Neuronal stem cell (in vitro differentiated cells): ENCODE measurements at regions not wholly inside any gene's neighbourhood (a gene's known extent, or its start where the extent isn't known, plus 50 kb on each side); places are given as distances from the start of the nearest gene placed in this dataset.

Source experiments
- DNase-seq: peaks from one replicate; pipeline ENCODE4 v3.0.0-alpha.2; 2013; ENCODE audit warnings: low spot score
- H2AFZ ChIP-seq: one replicate; pipeline ENCODE4 v1.6.1; 2013; ENCODE audit warnings: mild to moderate bottlenecking, low read length, inconsistent platforms
- H2AK5ac ChIP-seq: 2 replicates; pipeline ENCODE4 v1.6.1; 2013; ENCODE audit warnings: low read depth, mild to moderate bottlenecking, inconsistent platforms, low read length, moderate library complexity, mixed read lengths
- H2BK120ac ChIP-seq: 2 replicates; pipeline ENCODE4 v1.6.1; 2013; ENCODE audit warnings: low read depth, mild to moderate bottlenecking, inconsistent platforms, low read length, moderate library complexity, mixed read lengths
- H2BK12ac ChIP-seq: one replicate; pipeline ENCODE4 v1.6.1; 2013; ENCODE audit warnings: low read length, inconsistent platforms
- H2BK15ac ChIP-seq: 2 replicates; pipeline ENCODE4 v1.6.1; 2013; ENCODE audit warnings: mild to moderate bottlenecking, low read length, inconsistent platforms, mixed read lengths
- H2BK5ac ChIP-seq: one replicate; pipeline ENCODE4 v1.6.1; 2013; ENCODE audit warnings: inconsistent platforms, mild to moderate bottlenecking, low read length, moderate library complexity
- H3K14ac ChIP-seq: one replicate; pipeline ENCODE4 v1.6.1; 2013; ENCODE audit warnings: low read length, inconsistent platforms
- H3K18ac ChIP-seq: 2 replicates; pipeline ENCODE4 v1.6.1; 2013; ENCODE audit warnings: low read length, inconsistent platforms
- H3K23ac ChIP-seq: 2 replicates; pipeline ENCODE4 v1.6.1; 2013; ENCODE audit warnings: low read depth, mild to moderate bottlenecking, mixed read lengths, low read length, inconsistent platforms; ENCODE audit not compliant: poor library complexity
- H3K27ac ChIP-seq: replicated peaks from 3 replicates; pipeline ENCODE4 v1.5.1; 2013; ENCODE audit warnings: low read length, inconsistent platforms
- H3K27me3 ChIP-seq, 3 experiments: 2 replicates each; pipeline ENCODE4 v1.6.1; 2013; ENCODE audit warnings: low read length in 3 of 3, mild to moderate bottlenecking in 2 of 3, inconsistent platforms in 1 of 3, low read depth in 1 of 3, mixed read lengths in 1 of 3, moderate library complexity in 1 of 3; ENCODE audit not compliant: control insufficient read depth in 3 of 3, insufficient read depth in 3 of 3
- H3K36me3 ChIP-seq, 2 donors: replicated peaks in 1 of 2; 2 replicates each; pipeline ENCODE4 v1.6.1; 2013; ENCODE audit warnings: low read length in 2 of 2; ENCODE audit not compliant: control insufficient read depth in 2 of 2, insufficient read depth in 2 of 2
- H3K4ac ChIP-seq: 2 replicates; pipeline ENCODE4 v1.6.1; 2013; ENCODE audit warnings: inconsistent platforms, mild to moderate bottlenecking, low read length, moderate library complexity
- H3K4me1 ChIP-seq, 2 donors: 1 replicate in 1 of 2; 2 replicates in 1 of 2; pipeline ENCODE4 v1.6.1; 2013; ENCODE audit warnings: low read length in 2 of 2, low read depth in 1 of 2; ENCODE audit not compliant: control insufficient read depth in 2 of 2, insufficient read depth in 1 of 2
- H3K4me2 ChIP-seq: one replicate; pipeline ENCODE4 v1.6.1; 2013; ENCODE audit warnings: mild to moderate bottlenecking, low read length, inconsistent platforms; ENCODE audit not compliant: insufficient read depth, poor library complexity, severe bottlenecking
- H3K4me3 ChIP-seq, 2 donors: 2 replicates each; pipeline ENCODE4 v1.5.1; 2013; ENCODE audit warnings: low read length in 2 of 2, mild to moderate bottlenecking in 2 of 2, inconsistent platforms in 1 of 2, moderate library complexity in 1 of 2
- H3K79me1 ChIP-seq: one replicate; pipeline ENCODE4 v1.6.1; 2013; ENCODE audit warnings: low read depth, mild to moderate bottlenecking, inconsistent platforms, low read length, moderate library complexity
- H3K9ac ChIP-seq: one replicate; pipeline ENCODE4 v1.6.1; 2013; ENCODE audit warnings: mild to moderate bottlenecking, low read depth, low read length, inconsistent platforms; ENCODE audit not compliant: poor library complexity
- H3K9me3 ChIP-seq, 2 donors: replicated peaks in 1 of 2; 2 replicates each; pipeline versions ENCODE3 to v1.6.1; 2013; ENCODE audit warnings: low read length in 2 of 2, mild to moderate bottlenecking in 2 of 2, inconsistent platforms in 1 of 2, low read depth in 1 of 2, mixed read lengths in 1 of 2, moderate library complexity in 1 of 2; ENCODE audit not compliant: control insufficient read depth in 2 of 2, insufficient read depth in 1 of 2
- H4K8ac ChIP-seq: one replicate; pipeline ENCODE4 v1.6.1; 2013; ENCODE audit warnings: low read depth, mild to moderate bottlenecking, inconsistent platforms, low read length, moderate library complexity
- H4K91ac ChIP-seq: one replicate; pipeline ENCODE4 v1.6.1; 2013; ENCODE audit warnings: low read length, low read depth, mild to moderate bottlenecking, inconsistent platforms; ENCODE audit not compliant: poor library complexity
- WGBS, 2 donors: extraction: QIAGEN DNeasy Blood & Tissue Kit; methylation state at CpG; one replicate each; pipeline ENCODE4 v1.1.7; 2013; ENCODE audit warnings: missing lambda C conversion rate in 2 of 2, mixed read lengths in 1 of 2; ENCODE audit not compliant: insufficient read length in 2 of 2, insufficient replicate concordance in 1 of 2; ENCODE audit errors: extremely low coverage in 2 of 2; 5-methylcytosine and 5-hydroxymethylcytosine counted together

GRCh38 chr2:17272170-17272569, 246.1 kb downstream of the RAD51AP2 start:
- Histone ChIP-seq H4K91ac (no peak overlapping the region), H2AK5ac (no peak overlapping the region), H3K4me3 (no peak overlapping the region), H3K14ac (no peak overlapping the region), H3K9me3 (no peaks in the 10 kb centered on the region), H3K4ac (no peak overlapping the region), H3K27me3 (no peaks in the 10 kb centered on the region), H2BK120ac (no peak overlapping the region), H3K36me3 (no peaks in the 10 kb centered on the region), H3K23ac (no peak overlapping the region), H3K79me1 (no peaks in the 10 kb centered on the region), H3K27ac (no peak overlapping the region), H2BK12ac (no peak overlapping the region), H3K9ac (no peak overlapping the region), H3K4me2 (no peak overlapping the region), H2BK15ac (no peak overlapping the region), H2AFZ (no peak overlapping the region), H3K4me1 (no peaks in the 10 kb centered on the region), H4K8ac (no peak overlapping the region), H2BK5ac (no peak overlapping the region), H3K18ac (no peak overlapping the region)
- no peak for DNase-seq
- WGBS, 2 donors, result no CpG with 5 or more reads among the region's 1 CpG

GRCh38 chr2:17271416-17271815, 246.8 kb downstream of the RAD51AP2 start:
- Histone ChIP-seq H3K4me3 (no peak overlapping the region), H4K8ac (no peak overlapping the region), H3K27me3 (no peaks in the 10 kb centered on the region), H2BK12ac (no peak overlapping the region), H2BK120ac (no peak overlapping the region), H3K9ac (no peak overlapping the region), H3K36me3 (no peaks in the 10 kb centered on the region), H2AK5ac (no peak overlapping the region), H2BK15ac (no peak overlapping the region), H3K23ac (no peak overlapping the region), H3K27ac (no peak overlapping the region), H3K79me1 (no peaks in the 10 kb centered on the region), H3K9me3 (no peaks in the 10 kb centered on the region), H4K91ac (no peak overlapping the region), H2AFZ (no peak overlapping the region), H3K4ac (no peak overlapping the region), H3K18ac (no peak overlapping the region), H3K14ac (no peak overlapping the region), H3K4me1 (no peaks in the 10 kb centered on the region), H2BK5ac (no peak overlapping the region), H3K4me2 (no peak overlapping the region)
- WGBS, 2 donors, result no CpG with 5 or more reads among the region's 4 CpGs
- DNase-seq, result no peak

DNA sequence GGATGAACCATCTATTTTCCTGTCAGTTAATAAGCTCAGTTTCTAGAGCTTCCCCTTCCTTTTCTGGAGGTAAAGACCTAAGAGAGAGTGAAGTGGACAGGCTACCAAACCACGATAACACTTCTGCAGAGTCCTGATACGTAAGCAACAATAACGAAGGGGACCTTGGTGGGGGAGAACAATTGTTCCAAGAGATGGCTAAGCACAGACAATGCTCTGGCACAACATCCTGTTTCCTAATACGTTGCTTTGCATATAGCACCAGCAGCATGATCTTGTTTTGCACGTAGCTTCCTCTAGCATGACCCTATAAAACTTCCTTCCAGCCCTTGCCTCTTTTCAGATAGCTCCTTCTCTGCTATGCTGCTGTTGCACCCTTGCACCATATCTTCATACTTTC, 247.3 kb downstream of the RAD51AP2 start:
- no peak overlapping the region for H2BK15ac ChIP-seq
- H3K36me3 ChIP-seq, result no peaks in the 10 kb centered on the region
- no peak overlapping the region for H2BK120ac ChIP-seq
- no peaks in the 10 kb centered on the region for H3K27me3 ChIP-seq
- WGBS, 2 donors, result no CpG with 5 or more reads among the region's 5 CpGs
- H2BK5ac ChIP-seq, result no peak overlapping the region
- H3K18ac ChIP-seq, result no peak overlapping the region
- H3K27ac ChIP-seq, result no peak overlapping the region
- H2BK12ac ChIP-seq, result no peak overlapping the region
- H4K91ac ChIP-seq, result no peak overlapping the region
- H3K79me1 ChIP-seq, result no peaks in the 10 kb centered on the region
- no peaks in the 10 kb centered on the region for H3K4me1 ChIP-seq
- no peak overlapping the region for H2AK5ac ChIP-seq
- DNase-seq, result no peak
- no peaks in the 10 kb centered on the region for H3K9me3 ChIP-seq
- no peak overlapping the region for H3K9ac ChIP-seq
- H3K4ac ChIP-seq, result no peak overlapping the region
- H2AFZ ChIP-seq, result no peak overlapping the region
- no peak overlapping the region for H3K4me3 ChIP-seq
- no peak overlapping the region for H4K8ac ChIP-seq
- H3K23ac ChIP-seq, result no peak overlapping the region
- no peak overlapping the region for H3K4me2 ChIP-seq
- H3K14ac ChIP-seq, result no peak overlapping the region

GRCh38 chr2:17263570-17263968, 254.7 kb downstream of the RAD51AP2 start:
- no peaks in the 10 kb centered on the region for H3K27me3 ChIP-seq
- no peaks in the 10 kb centered on the region for H3K9me3 ChIP-seq
- no peak overlapping the region for H2BK12ac ChIP-seq
- H3K4ac ChIP-seq, result no peak overlapping the region
- H4K8ac ChIP-seq, result no peak overlapping the region
- H3K36me3 ChIP-seq, result no peaks in the 10 kb centered on the region
- H2BK15ac ChIP-seq, result no peak overlapping the region
- no peak overlapping the region for H3K27ac ChIP-seq
- no peaks in the 10 kb centered on the region for H3K4me1 ChIP-seq
- H3K14ac ChIP-seq, result no peak overlapping the region
- H4K91ac ChIP-seq, result no peak overlapping the region
- no peak overlapping the region for H2AFZ ChIP-seq
- H2BK5ac ChIP-seq, result no peak overlapping the region
- no peak overlapping the region for H3K9ac ChIP-seq
- no peak overlapping the region for H2BK120ac ChIP-seq
- no peak overlapping the region for H2AK5ac ChIP-seq
- DNase-seq, result no peak
- H3K4me3 ChIP-seq, result no peak overlapping the region
- H3K79me1 ChIP-seq, result no peaks in the 10 kb centered on the region
- H3K18ac ChIP-seq, result no peak overlapping the region
- no CpG with 5 or more reads among the region's 2 CpGs for WGBS, 2 donors
- H3K4me2 ChIP-seq, result no peak overlapping the region
- H3K23ac ChIP-seq, result no peak overlapping the region
